HEK293 (cell line): ENCODE measurements at regions not wholly inside any gene's neighbourhood (a gene's known extent, or its start where the extent isn't known, plus 50 kb on each side); places are given as distances from the start of the nearest gene placed in this dataset.

ENCODE experiments used
- KLF10 ChIP-seq: fragments of 450-650 bp; IDR thresholded peaks from 2 replicates; pipeline ENCODE4 v1.5.1; 2018; ENCODE audit warnings: missing biosample characterization, mild to moderate bottlenecking, missing genetic modification characterization
- WT1 ChIP-seq: fragments of 450-650 bp; formaldehyde crosslinking; IDR thresholded peaks from 2 replicates; pipeline ENCODE4 v1.5.1; 2016; ENCODE audit warnings: missing biosample characterization, missing genetic modification characterization
- ZBTB8A ChIP-seq: fragments of 450-650 bp; formaldehyde crosslinking; IDR thresholded peaks from 2 replicates; pipeline ENCODE4 v1.5.1; 2016; ENCODE audit warnings: missing biosample characterization, missing genetic modification characterization
- ZFP3 ChIP-seq: fragments of 450-650 bp; formaldehyde crosslinking; IDR thresholded peaks from 2 replicates; pipeline ENCODE4 v1.5.1; 2016; ENCODE audit warnings: low read depth, missing biosample characterization, missing genetic modification characterization
- ZNF138 ChIP-seq: fragments of 450-650 bp; formaldehyde crosslinking; IDR thresholded peaks from 2 replicates; pipeline ENCODE4 v1.5.1; 2016; ENCODE audit warnings: missing biosample characterization, missing genetic modification characterization, borderline replicate concordance
- ZNF274 ChIP-seq, 2 experiments: fragments of 200-500 bp in 1 of 2; fragments of 450-650 bp in 1 of 2; sonication (Bioruptor generic) in 1 of 2; formaldehyde crosslinking in 1 of 2; IDR thresholded peaks; 2 replicates each; pipeline versions ENCODE4 v1.5.1 to v1.6.1; 2014 to 2016; ENCODE audit warnings: borderline replicate concordance in 1 of 2, inconsistent platforms in 1 of 2, low read length in 1 of 2, missing biosample characterization in 1 of 2, missing genetic modification characterization in 1 of 2
- ZSCAN18 ChIP-seq: fragments of 450-650 bp; formaldehyde crosslinking; IDR thresholded peaks from 2 replicates; pipeline ENCODE4 v1.5.1; 2016; ENCODE audit warnings: missing biosample characterization, missing genetic modification characterization
- TF ChIP-seq, protein P1 (sequence below): fragments of 450-650 bp; formaldehyde crosslinking; IDR thresholded peaks from 2 replicates; pipeline ENCODE4 v1.5.1; 2016; ENCODE audit warnings: missing biosample characterization, missing genetic modification characterization
- TF ChIP-seq, protein P2 (sequence below): fragments of 450-650 bp; IDR thresholded peaks from 2 replicates; pipeline ENCODE4 v1.5.1; 2018; ENCODE audit warnings: missing biosample characterization, missing genetic modification characterization
- TF ChIP-seq, protein P3 (sequence below): fragments of 450-650 bp; formaldehyde crosslinking; IDR thresholded peaks from 2 replicates; pipeline ENCODE4 v1.5.1; 2016; ENCODE audit warnings: missing biosample characterization, missing genetic modification characterization
- TF ChIP-seq, protein P4 (sequence below): fragments of 450-650 bp; formaldehyde crosslinking; optimal IDR thresholded peaks from 2 replicates; pipeline ENCODE3; 2016; ENCODE audit warnings: missing biosample characterization, mild to moderate bottlenecking, missing genetic modification characterization
- TF ChIP-seq, protein P5 (sequence below): fragments of 450-650 bp; formaldehyde crosslinking; IDR thresholded peaks from 2 replicates; pipeline ENCODE4 v1.5.1; 2016; ENCODE audit warnings: missing biosample characterization, missing genetic modification characterization

GRCh38 chr9:80231318-80232236, 659.8 kb downstream of the TLE4 start:
- TF ChIP-seq, protein P1, sequence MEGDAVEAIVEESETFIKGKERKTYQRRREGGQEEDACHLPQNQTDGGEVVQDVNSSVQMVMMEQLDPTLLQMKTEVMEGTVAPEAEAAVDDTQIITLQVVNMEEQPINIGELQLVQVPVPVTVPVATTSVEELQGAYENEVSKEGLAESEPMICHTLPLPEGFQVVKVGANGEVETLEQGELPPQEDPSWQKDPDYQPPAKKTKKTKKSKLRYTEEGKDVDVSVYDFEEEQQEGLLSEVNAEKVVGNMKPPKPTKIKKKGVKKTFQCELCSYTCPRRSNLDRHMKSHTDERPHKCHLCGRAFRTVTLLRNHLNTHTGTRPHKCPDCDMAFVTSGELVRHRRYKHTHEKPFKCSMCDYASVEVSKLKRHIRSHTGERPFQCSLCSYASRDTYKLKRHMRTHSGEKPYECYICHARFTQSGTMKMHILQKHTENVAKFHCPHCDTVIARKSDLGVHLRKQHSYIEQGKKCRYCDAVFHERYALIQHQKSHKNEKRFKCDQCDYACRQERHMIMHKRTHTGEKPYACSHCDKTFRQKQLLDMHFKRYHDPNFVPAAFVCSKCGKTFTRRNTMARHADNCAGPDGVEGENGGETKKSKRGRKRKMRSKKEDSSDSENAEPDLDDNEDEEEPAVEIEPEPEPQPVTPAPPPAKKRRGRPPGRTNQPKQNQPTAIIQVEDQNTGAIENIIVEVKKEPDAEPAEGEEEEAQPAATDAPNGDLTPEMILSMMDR (tag by site-specific recombination), result no peak
- TF ChIP-seq, protein P2, sequence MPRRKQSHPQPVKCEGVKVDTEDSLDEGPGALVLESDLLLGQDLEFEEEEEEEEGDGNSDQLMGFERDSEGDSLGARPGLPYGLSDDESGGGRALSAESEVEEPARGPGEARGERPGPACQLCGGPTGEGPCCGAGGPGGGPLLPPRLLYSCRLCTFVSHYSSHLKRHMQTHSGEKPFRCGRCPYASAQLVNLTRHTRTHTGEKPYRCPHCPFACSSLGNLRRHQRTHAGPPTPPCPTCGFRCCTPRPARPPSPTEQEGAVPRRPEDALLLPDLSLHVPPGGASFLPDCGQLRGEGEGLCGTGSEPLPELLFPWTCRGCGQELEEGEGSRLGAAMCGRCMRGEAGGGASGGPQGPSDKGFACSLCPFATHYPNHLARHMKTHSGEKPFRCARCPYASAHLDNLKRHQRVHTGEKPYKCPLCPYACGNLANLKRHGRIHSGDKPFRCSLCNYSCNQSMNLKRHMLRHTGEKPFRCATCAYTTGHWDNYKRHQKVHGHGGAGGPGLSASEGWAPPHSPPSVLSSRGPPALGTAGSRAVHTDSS (tag by site-specific recombination), result no peak
- TF ChIP-seq, protein P3, sequence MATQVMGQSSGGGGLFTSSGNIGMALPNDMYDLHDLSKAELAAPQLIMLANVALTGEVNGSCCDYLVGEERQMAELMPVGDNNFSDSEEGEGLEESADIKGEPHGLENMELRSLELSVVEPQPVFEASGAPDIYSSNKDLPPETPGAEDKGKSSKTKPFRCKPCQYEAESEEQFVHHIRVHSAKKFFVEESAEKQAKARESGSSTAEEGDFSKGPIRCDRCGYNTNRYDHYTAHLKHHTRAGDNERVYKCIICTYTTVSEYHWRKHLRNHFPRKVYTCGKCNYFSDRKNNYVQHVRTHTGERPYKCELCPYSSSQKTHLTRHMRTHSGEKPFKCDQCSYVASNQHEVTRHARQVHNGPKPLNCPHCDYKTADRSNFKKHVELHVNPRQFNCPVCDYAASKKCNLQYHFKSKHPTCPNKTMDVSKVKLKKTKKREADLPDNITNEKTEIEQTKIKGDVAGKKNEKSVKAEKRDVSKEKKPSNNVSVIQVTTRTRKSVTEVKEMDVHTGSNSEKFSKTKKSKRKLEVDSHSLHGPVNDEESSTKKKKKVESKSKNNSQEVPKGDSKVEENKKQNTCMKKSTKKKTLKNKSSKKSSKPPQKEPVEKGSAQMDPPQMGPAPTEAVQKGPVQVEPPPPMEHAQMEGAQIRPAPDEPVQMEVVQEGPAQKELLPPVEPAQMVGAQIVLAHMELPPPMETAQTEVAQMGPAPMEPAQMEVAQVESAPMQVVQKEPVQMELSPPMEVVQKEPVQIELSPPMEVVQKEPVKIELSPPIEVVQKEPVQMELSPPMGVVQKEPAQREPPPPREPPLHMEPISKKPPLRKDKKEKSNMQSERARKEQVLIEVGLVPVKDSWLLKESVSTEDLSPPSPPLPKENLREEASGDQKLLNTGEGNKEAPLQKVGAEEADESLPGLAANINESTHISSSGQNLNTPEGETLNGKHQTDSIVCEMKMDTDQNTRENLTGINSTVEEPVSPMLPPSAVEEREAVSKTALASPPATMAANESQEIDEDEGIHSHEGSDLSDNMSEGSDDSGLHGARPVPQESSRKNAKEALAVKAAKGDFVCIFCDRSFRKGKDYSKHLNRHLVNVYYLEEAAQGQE (tag by site-specific recombination), result no peak
- TF ChIP-seq WT1 (no peak), ZNF274 (IDR thresholded peaks at IDR 0.05; ENCODE audit: low read length) (no peak), ZNF274 (tag by site-specific recombination; IDR thresholded peaks at IDR 0.05; ENCODE audit: borderline replicate concordance) (no peak), ZNF138 (tag by site-specific recombination) (no peak), ZBTB8A (tag by site-specific recombination) (no peak), ZSCAN18 (tag by site-specific recombination) (no peak), ZFP3 (tag by site-specific recombination) (no peak), KLF10 (no peak)
- TF ChIP-seq, protein P4, sequence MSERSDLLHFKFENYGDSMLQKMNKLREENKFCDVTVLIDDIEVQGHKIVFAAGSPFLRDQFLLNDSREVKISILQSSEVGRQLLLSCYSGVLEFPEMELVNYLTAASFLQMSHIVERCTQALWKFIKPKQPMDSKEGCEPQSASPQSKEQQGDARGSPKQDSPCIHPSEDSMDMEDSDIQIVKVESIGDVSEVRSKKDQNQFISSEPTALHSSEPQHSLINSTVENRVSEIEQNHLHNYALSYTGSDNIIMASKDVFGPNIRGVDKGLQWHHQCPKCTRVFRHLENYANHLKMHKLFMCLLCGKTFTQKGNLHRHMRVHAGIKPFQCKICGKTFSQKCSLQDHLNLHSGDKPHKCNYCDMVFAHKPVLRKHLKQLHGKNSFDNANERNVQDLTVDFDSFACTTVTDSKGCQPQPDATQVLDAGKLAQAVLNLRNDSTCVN (tag by site-specific recombination), result no peak
- TF ChIP-seq, protein P5, sequence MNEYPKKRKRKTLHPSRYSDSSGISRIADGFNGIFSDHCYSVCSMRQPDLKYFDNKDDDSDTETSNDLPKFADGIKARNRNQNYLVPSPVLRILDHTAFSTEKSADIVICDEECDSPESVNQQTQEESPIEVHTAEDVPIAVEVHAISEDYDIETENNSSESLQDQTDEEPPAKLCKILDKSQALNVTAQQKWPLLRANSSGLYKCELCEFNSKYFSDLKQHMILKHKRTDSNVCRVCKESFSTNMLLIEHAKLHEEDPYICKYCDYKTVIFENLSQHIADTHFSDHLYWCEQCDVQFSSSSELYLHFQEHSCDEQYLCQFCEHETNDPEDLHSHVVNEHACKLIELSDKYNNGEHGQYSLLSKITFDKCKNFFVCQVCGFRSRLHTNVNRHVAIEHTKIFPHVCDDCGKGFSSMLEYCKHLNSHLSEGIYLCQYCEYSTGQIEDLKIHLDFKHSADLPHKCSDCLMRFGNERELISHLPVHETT (tag by site-specific recombination), result no peak
